ENCODE measurements at regions not wholly inside any gene's neighbourhood (a gene's known extent, or its start where the extent isn't known, plus 50 kb on each side); places are given as distances from the start of the nearest gene placed in this dataset.

DNA sequence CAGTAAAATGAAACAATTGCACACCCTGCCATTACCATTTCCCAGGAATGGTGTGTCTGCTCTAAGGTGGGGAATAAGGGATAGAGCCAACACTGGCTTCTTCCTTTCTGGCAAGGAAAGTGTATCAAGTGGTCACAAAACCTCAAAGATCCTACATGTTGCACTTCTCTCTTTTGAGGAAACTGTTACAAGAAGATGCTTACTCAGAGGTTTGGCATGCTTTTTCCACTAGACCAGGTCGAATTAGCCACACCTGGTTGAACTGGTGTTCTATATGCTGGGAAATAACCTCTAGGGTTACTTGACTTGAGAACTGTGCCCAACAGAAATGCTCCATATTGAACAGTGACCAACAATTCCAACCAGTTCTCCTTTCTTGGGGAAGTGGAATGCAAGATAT is 102.9 kb downstream of the LRRN1 start:
- H3K36me3 ChIP-seq = no peaks in the 10 kb centered on the region
- intact Hi-C loops (cut with DNase I) = no loop called here
- 11% methylated on average over 1 of the region's 1 CpG; no CpG with 5 or more reads in 1 of the 2 donors for WGBS, 2 donors
- no peaks in the 10 kb centered on the region for H3K4me1 ChIP-seq
- no peak for TF ChIP-seq POLR2A (IDR thresholded peaks at IDR 0.05)
- TF ChIP-seq, protein P1, sequence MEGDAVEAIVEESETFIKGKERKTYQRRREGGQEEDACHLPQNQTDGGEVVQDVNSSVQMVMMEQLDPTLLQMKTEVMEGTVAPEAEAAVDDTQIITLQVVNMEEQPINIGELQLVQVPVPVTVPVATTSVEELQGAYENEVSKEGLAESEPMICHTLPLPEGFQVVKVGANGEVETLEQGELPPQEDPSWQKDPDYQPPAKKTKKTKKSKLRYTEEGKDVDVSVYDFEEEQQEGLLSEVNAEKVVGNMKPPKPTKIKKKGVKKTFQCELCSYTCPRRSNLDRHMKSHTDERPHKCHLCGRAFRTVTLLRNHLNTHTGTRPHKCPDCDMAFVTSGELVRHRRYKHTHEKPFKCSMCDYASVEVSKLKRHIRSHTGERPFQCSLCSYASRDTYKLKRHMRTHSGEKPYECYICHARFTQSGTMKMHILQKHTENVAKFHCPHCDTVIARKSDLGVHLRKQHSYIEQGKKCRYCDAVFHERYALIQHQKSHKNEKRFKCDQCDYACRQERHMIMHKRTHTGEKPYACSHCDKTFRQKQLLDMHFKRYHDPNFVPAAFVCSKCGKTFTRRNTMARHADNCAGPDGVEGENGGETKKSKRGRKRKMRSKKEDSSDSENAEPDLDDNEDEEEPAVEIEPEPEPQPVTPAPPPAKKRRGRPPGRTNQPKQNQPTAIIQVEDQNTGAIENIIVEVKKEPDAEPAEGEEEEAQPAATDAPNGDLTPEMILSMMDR (IDR thresholded peaks at IDR 0.05) = no peak
- H3K27ac ChIP-seq = no peak overlapping the region
- DNase-seq = no peak
- no peaks in the 10 kb centered on the region for H3K27me3 ChIP-seq
- H3K4me3 ChIP-seq = no peak overlapping the region
- peaks cover 0 to 6% (median 0%) of the 10 kb centered on the region in 3 donors for H3K9me3 ChIP-seq

DNA sequence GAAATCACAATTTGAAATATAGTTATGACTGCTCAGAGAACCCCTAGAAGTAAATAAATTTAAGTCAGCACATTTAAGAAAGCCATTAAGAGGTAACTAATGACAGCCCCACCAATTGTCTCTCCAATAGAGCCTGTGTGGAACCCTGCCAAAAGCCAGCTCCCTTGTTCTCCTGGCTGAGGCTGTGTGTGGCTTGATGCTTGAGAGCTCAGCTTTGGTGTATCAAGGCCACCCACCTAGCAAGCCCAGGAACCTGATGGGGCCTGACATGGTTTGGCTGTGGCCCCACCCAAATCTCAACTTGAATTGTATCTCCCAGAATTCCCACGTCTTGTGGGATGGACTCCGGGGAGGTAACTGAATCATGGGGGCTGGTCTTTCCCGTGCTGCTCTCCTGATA is 106.9 kb downstream of the LRRN1 start:
- no peak for DNase-seq
- Histone ChIP-seq H3K9me3 (no peaks in the 10 kb centered on the region), H3K4me3 (no peak overlapping the region), H3K4me1 (no peaks in the 10 kb centered on the region), H3K27ac (no peak overlapping the region), H3K27me3 (no peaks in the 10 kb centered on the region), H3K36me3 (no peaks in the 10 kb centered on the region)
- intact Hi-C loops (cut with DNase I) = no loop called here
- no peak for TF ChIP-seq POLR2A (IDR thresholded peaks at IDR 0.05)
- TF ChIP-seq, protein P1 (IDR thresholded peaks at IDR 0.05) = no peak
- WGBS, 2 donors = 64 to 70% methylated on average over 3 of the region's 3 CpGs

DNA sequence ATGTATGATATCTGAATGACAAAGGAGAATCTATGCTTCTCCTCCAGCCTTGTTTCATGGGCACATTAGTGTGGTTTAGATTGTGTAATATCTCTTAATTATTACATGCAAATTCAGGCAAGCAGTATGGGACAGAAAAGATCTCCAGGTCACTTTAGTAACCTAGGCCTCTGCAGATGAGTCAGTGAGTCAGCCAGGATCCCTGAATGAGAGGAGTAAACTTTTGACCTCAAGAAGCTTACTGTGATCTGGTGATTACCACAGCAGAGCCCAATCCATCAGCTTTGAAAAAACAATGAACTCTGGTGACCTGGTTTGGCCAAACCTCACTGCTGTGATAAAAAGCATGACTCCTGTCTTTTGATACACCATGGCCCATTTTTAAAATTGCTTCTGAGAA is 107.8 kb downstream of the LRRN1 start:
- Histone ChIP-seq H3K27ac (no peak overlapping the region), H3K4me3 (no peak overlapping the region), H3K36me3 (no peaks in the 10 kb centered on the region), H3K4me1 (no peaks in the 10 kb centered on the region), H3K9me3 (no peaks in the 10 kb centered on the region), H3K27me3 (no peaks in the 10 kb centered on the region)
- no peak for TF ChIP-seq POLR2A (IDR thresholded peaks at IDR 0.05)
- TF ChIP-seq, protein P1 (IDR thresholded peaks at IDR 0.05) = no peak
- intact Hi-C loops (cut with DNase I) = no loop called here
- no peak for DNase-seq

DNA sequence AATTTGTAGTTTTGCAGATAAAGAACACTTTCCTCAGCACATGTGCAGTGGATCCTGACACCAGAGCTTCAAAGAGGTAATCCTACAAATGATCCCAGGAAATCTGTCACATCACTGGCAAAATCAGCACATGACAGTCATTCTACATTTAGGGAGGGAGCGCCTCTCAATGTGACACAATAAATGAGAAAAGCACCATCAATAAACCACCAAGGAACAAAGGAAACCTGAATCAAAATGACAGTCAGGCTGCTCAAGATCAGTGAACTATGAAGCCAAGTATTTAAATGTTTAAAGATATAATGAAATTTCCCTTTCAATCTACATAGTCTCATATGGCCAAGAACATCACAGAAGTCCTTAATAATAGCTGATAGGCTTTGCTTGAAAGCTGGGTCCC is 119.5 kb downstream of the LRRN1 start:
- no peak for DNase-seq
- intact Hi-C loops (cut with DNase I) = no loop called here
- H3K27ac ChIP-seq = no peak overlapping the region
- H3K4me3 ChIP-seq = no peak overlapping the region
- H3K4me1 ChIP-seq = no peaks in the 10 kb centered on the region
- H3K27me3 ChIP-seq = no peaks in the 10 kb centered on the region
- no peaks in the 10 kb centered on the region for H3K36me3 ChIP-seq
- 92 to 100% methylated on average over 1 of the region's 1 CpG for WGBS, 2 donors
- TF ChIP-seq, protein P1 (IDR thresholded peaks at IDR 0.05) = no peak
- no peak for TF ChIP-seq POLR2A (IDR thresholded peaks at IDR 0.05)
- no peaks in the 10 kb centered on the region for H3K9me3 ChIP-seq

DNA sequence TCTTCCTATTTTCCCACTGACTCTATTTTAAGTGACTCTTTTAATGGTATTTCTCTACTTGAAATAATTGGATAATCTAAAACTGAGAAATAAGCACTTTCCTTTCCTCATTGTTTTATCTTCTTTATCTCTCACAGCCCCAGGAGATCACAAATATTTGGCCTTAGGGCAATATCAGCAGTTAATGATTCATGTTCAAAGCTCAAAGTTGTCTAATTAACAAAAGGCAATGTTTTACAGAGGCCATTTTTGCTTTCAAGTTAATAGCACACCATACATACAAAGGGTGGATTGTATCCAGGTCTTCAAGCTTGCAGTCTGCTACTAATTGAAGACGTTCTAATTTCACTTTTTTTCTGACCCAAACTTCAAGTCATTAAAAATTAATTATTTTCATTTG is 120.1 kb downstream of the LRRN1 start:
- no peak for TF ChIP-seq POLR2A (IDR thresholded peaks at IDR 0.05)
- TF ChIP-seq, protein P1 (IDR thresholded peaks at IDR 0.05) = no peak
- WGBS, 2 donors = 21 to 28% methylated on average over 1 of the region's 1 CpG
- no peak overlapping the region for H3K4me3 ChIP-seq
- H3K36me3 ChIP-seq = no peaks in the 10 kb centered on the region
- no peak for DNase-seq
- no peaks in the 10 kb centered on the region for H3K4me1 ChIP-seq
- no peaks in the 10 kb centered on the region for H3K9me3 ChIP-seq
- no peak overlapping the region for H3K27ac ChIP-seq
- H3K27me3 ChIP-seq = no peaks in the 10 kb centered on the region
- intact Hi-C loops (cut with DNase I) = no loop called here

All from esophagus squamous epithelium (tissue), 5 donors.